Upper lobe of left lung (tissue), 6 donors: ENCODE measurements at regions not wholly inside any gene's neighbourhood (a gene's known extent, or its start where the extent isn't known, plus 50 kb on each side); places are given as distances from the start of the nearest gene placed in this dataset.

ENCODE experiments used
- ATAC-seq, 2 donors: fragments of 200-7000 bp; cut with Tn5 transposase; one replicate each; pipeline ENCODE4 v1.9.1; 2022; ENCODE audit warnings: mild to moderate bottlenecking in 2 of 2, moderate library complexity in 2 of 2; ENCODE audit not compliant: low FRiP score in 2 of 2
- DNase-seq, 2 donors: peaks; one replicate each; pipeline ENCODE4 v3.0.0-alpha.2; 2019 to 2020
- H3K27ac ChIP-seq, 4 donors: fragments of 200-600 bp; sonication (generic); one replicate each; pipeline ENCODE4 v1.5.1; 2016 to 2019
- H3K27me3 ChIP-seq, 4 donors: fragments of 200-600 bp; sonication (generic); one replicate each; pipeline ENCODE4 v1.5.1; 2017 to 2019
- H3K36me3 ChIP-seq, 4 donors: fragments of 200-600 bp; sonication (generic); one replicate each; pipeline ENCODE4 v1.5.1; 2016 to 2019
- H3K4me1 ChIP-seq, 4 donors: fragments of 200-600 bp; sonication (generic); one replicate each; pipeline ENCODE4 v1.5.1; 2018 to 2019
- H3K4me3 ChIP-seq, 4 donors: fragments of 200-600 bp; sonication (generic); one replicate each; pipeline ENCODE4 v1.5.1; 2017 to 2019; ENCODE audit warnings: mild to moderate bottlenecking in 2 of 4, moderate library complexity in 1 of 4
- H3K9me3 ChIP-seq, 4 donors: fragments of 200-600 bp; sonication (generic); one replicate each; pipeline ENCODE4 v1.5.1; 2018 to 2019
- CTCF ChIP-seq, 6 experiments: fragments of 450-650 bp in 4 of 6; fragments of 200-600 bp in 2 of 6; sonication (generic) in 2 of 6; IDR thresholded peaks; one replicate each; pipeline ENCODE4 v1.5.1; 2016 to 2019; ENCODE audit warnings: antibody characterized with exemption in 6 of 6
- EP300 ChIP-seq, 4 donors: sonication (generic); formaldehyde crosslinking; IDR thresholded peaks; one replicate each; pipeline ENCODE4 v1.5.1; 2017; ENCODE audit warnings: antibody characterized with exemption in 4 of 4, control low read depth in 2 of 4
- POLR2A ChIP-seq, 4 donors: fragments of 450-650 bp; IDR thresholded peaks; one replicate each; pipeline ENCODE4 v1.5.1; 2016 to 2017; ENCODE audit warnings: antibody characterized with exemption in 4 of 4, mild to moderate bottlenecking in 2 of 4
- POLR2AphosphoS5 ChIP-seq, 2 donors: sonication (generic); formaldehyde crosslinking; IDR thresholded peaks; one replicate each; pipeline ENCODE4 v1.5.1; 2017; ENCODE audit warnings: antibody characterized with exemption in 2 of 2
- WGBS, 2 donors: methylation state at CpG; one replicate each; pipeline ENCODE4 v1.1.5; 2017 to 2018; 5-methylcytosine and 5-hydroxymethylcytosine counted together
- donor health status: DM: no; HTN: no; CAD: no; lungs with moderate emphysema.
- donor health status: DM: no; HTN: yes; CAD: no; lungs with severe emphysema.

GRCh38 chr22:27476318-27476717 is 325.2 kb downstream of the MN1 start:
- TF ChIP-seq EP300 (IDR thresholded peaks at IDR 0.05), result no peak
- no peak for TF ChIP-seq POLR2AphosphoS5 (IDR thresholded peaks at IDR 0.05)
- no peak for TF ChIP-seq POLR2A (IDR thresholded peaks at IDR 0.05)
- no peak for TF ChIP-seq CTCF (IDR thresholded peaks at IDR 0.05)
- Histone ChIP-seq H3K9me3 (no peaks in the 10 kb centered on the region), H3K4me3 (no peak overlapping the region), H3K27ac (no peak overlapping the region), H3K4me1 (no peaks in the 10 kb centered on the region), H3K36me3 (no peaks in the 10 kb centered on the region), H3K27me3 (no peaks in the 10 kb centered on the region)
- DNase-seq (no peak), ATAC-seq (no peak)
- 95 to 96% methylated on average over 11 of the region's 11 CpGs for WGBS, 2 donors

- ATAC-seq (no peak), DNase-seq (peak in 1 of 2 donors; percentile 30)
- H3K36me3 ChIP-seq, result no peaks in the 10 kb centered on the region
- 89 to 99% methylated on average over 8 of the region's 8 CpGs for WGBS, 2 donors
- H3K4me3 ChIP-seq, result no peak overlapping the region
- no peaks in the 10 kb centered on the region for H3K4me1 ChIP-seq
- H3K27me3 ChIP-seq, result no peaks in the 10 kb centered on the region
- H3K27ac ChIP-seq, result no peak overlapping the region
- H3K9me3 ChIP-seq, result no peaks in the 10 kb centered on the region
- no peak for TF ChIP-seq EP300 (IDR thresholded peaks at IDR 0.05)
- no peak for TF ChIP-seq POLR2AphosphoS5 (IDR thresholded peaks at IDR 0.05)
- no peak for TF ChIP-seq POLR2A (IDR thresholded peaks at IDR 0.05)
- no peak for TF ChIP-seq CTCF (IDR thresholded peaks at IDR 0.05)
Observed at GRCh38 chr22:27476729-27477128, 324.8 kb downstream of the MN1 start.

GRCh38 chr22:27477171-27477570 is 324.4 kb downstream of the MN1 start:
- H3K9me3 ChIP-seq, result no peaks in the 10 kb centered on the region
- no peaks in the 10 kb centered on the region for H3K36me3 ChIP-seq
- TF ChIP-seq POLR2AphosphoS5 (IDR thresholded peaks at IDR 0.05), result no peak
- no peak for TF ChIP-seq EP300 (IDR thresholded peaks at IDR 0.05)
- no peak for TF ChIP-seq CTCF (IDR thresholded peaks at IDR 0.05)
- TF ChIP-seq POLR2A (IDR thresholded peaks at IDR 0.05), result no peak
- no peaks in the 10 kb centered on the region for H3K27me3 ChIP-seq
- ATAC-seq (no peak), DNase-seq (peak in 1 of 2 donors; percentile 37)
- no peak overlapping the region for H3K4me3 ChIP-seq
- no peak overlapping the region for H3K27ac ChIP-seq
- no peaks in the 10 kb centered on the region for H3K4me1 ChIP-seq
- WGBS, 2 donors, result 87 to 93% methylated on average over 6 to 7 of the region's 7 CpGs

- WGBS, 2 donors, result 57 to 72% methylated on average over 6 to 9 of the region's 9 CpGs
- H3K9me3 ChIP-seq, result no peaks in the 10 kb centered on the region
- DNase-seq, result peak in 1 of 2 donors; percentile 30
- no peaks in the 10 kb centered on the region for H3K36me3 ChIP-seq
- no peak overlapping the region for H3K27ac ChIP-seq
- TF ChIP-seq CTCF (IDR thresholded peaks at IDR 0.05) (no peak), POLR2AphosphoS5 (IDR thresholded peaks at IDR 0.05) (no peak), EP300 (IDR thresholded peaks at IDR 0.05) (no peak), POLR2A (IDR thresholded peaks at IDR 0.05) (no peak)
- H3K4me3 ChIP-seq, result no peak overlapping the region
- no peaks in the 10 kb centered on the region for H3K27me3 ChIP-seq
- ATAC-seq, result no peak
- H3K4me1 ChIP-seq, result no peaks in the 10 kb centered on the region
Observed at GRCh38 chr22:27480487-27480886, 321.1 kb downstream of the MN1 start.

- no peak overlapping the region for H3K4me3 ChIP-seq
- H3K27me3 ChIP-seq, result no peaks in the 10 kb centered on the region
- DNase-seq (no peak), ATAC-seq (peak in 1 of 2 donors; percentile 41)
- WGBS, 2 donors, result 50 to 51% methylated on average over 11 of the region's 11 CpGs
- H3K4me1 ChIP-seq, result no peaks in the 10 kb centered on the region
- no peaks in the 10 kb centered on the region for H3K36me3 ChIP-seq
- H3K9me3 ChIP-seq, result no peaks in the 10 kb centered on the region
- TF ChIP-seq POLR2A (IDR thresholded peaks at IDR 0.05), result no peak
- TF ChIP-seq POLR2AphosphoS5 (IDR thresholded peaks at IDR 0.05), result no peak
- no peak for TF ChIP-seq CTCF (IDR thresholded peaks at IDR 0.05)
- TF ChIP-seq EP300 (IDR thresholded peaks at IDR 0.05), result no peak
- H3K27ac ChIP-seq, result no peak overlapping the region
Observed at GRCh38 chr22:27482402-27482801, 319.2 kb downstream of the MN1 start.
